ENCODE measurements at regions not wholly inside any gene's neighbourhood (a gene's known extent, or its start where the extent isn't known, plus 50 kb on each side); places are given as distances from the start of the nearest gene placed in this dataset.
"Not testable (repeated sequence)": the region's sequence is repeated elsewhere in the genome, so short reads cannot be mapped to it uniquely, and the experiment has no call there.

DNA sequence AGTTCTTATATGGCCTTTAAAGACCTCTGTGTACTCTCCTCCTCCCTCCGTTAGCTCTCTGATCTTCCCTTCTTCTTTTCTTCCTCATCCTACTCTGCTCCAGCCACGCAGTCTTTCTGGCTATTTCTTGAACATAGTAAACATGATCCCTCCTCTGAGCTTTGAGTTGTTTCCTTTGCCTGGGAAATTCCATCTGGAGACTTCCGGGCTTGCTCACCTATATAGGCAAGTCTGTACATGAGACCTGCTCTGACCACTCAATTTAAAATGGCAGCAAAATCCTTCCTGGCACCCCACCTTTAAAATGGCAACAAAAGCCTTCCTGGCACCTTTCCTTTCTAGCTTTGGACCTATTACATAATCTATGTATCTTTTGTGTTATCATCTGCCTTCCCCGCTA is 517.6 kb downstream of the TTLL7 start:
- not testable (repeated sequence) for TF ChIP-seq POLR2A (IDR thresholded peaks at IDR 0.05; ENCODE audit: low read depth); POLR2AphosphoS5 (IDR thresholded peaks at IDR 0.05); EP300 (IDR thresholded peaks at IDR 0.05)
- TF ChIP-seq, protein P1, sequence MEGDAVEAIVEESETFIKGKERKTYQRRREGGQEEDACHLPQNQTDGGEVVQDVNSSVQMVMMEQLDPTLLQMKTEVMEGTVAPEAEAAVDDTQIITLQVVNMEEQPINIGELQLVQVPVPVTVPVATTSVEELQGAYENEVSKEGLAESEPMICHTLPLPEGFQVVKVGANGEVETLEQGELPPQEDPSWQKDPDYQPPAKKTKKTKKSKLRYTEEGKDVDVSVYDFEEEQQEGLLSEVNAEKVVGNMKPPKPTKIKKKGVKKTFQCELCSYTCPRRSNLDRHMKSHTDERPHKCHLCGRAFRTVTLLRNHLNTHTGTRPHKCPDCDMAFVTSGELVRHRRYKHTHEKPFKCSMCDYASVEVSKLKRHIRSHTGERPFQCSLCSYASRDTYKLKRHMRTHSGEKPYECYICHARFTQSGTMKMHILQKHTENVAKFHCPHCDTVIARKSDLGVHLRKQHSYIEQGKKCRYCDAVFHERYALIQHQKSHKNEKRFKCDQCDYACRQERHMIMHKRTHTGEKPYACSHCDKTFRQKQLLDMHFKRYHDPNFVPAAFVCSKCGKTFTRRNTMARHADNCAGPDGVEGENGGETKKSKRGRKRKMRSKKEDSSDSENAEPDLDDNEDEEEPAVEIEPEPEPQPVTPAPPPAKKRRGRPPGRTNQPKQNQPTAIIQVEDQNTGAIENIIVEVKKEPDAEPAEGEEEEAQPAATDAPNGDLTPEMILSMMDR (IDR thresholded peaks at IDR 0.05): not testable (repeated sequence)
